ENCODE measurements at regions not wholly inside any gene's neighbourhood (a gene's known extent, or its start where the extent isn't known, plus 50 kb on each side); places are given as distances from the start of the nearest gene placed in this dataset.

GRCh38 chr7:46611508-46611907 is 690.4 kb upstream of the IGFBP3 start:
- H3K4me3 Mint-ChIP-seq = no peak overlapping the region
- H3K9me2 ChIP-seq (ENCODE audit: insufficient read depth) = peaks cover 6% of the 10 kb centered on the region; the same call in 1 of the 2 replicates
- H3K4me2 ChIP-seq = no peak overlapping the region
- H3K27ac Mint-ChIP-seq = no peak overlapping the region
- H3K79me2 ChIP-seq (replicated peaks; ENCODE audit: insufficient read depth) = no peaks in the 10 kb centered on the region
- H3K4me1 Mint-ChIP-seq = no peaks in the 10 kb centered on the region; the same call in 2 of the 3 replicates
- H3K27me3 ChIP-seq (ENCODE audit: insufficient read depth) = no peaks in the 10 kb centered on the region
- no peaks in the 10 kb centered on the region for H3K36me3 ChIP-seq (ENCODE audit: insufficient read depth)
- DNase-seq (ENCODE audit: low spot score) (no peak), ATAC-seq (no peak)
- no peaks in the 10 kb centered on the region for H4K20me1 ChIP-seq (replicated peaks; ENCODE audit: insufficient read depth)
- no peaks in the 10 kb centered on the region for H3K36me3 Mint-ChIP-seq (ENCODE audit: low read depth)
- H3K27ac ChIP-seq (ENCODE audit: low read depth) = no peak overlapping the region
- H2AFZ ChIP-seq = no peak overlapping the region
- H3K4me1 ChIP-seq (ENCODE audit: insufficient read depth) = no peaks in the 10 kb centered on the region
- TF ChIP-seq EZH2 (IDR thresholded peaks at IDR 0.05; ENCODE audit: low read depth, unreplicated experiment) (no peak), CREB1 (CRISPR knock-in tag; IDR thresholded peaks at IDR 0.05; ENCODE audit: low read depth) (no peak), EZH2phosphoT487 (IDR thresholded peaks at IDR 0.05; ENCODE audit: unreplicated experiment) (no peak), NANOG (IDR thresholded peaks at IDR 0.05; ENCODE audit: borderline replicate concordance) (no peak), ETS1 (IDR thresholded peaks at IDR 0.05) (no peak), STAT1 (IDR thresholded peaks at IDR 0.05; ENCODE audit: unreplicated experiment) (no peak), JUNB (IDR thresholded peaks at IDR 0.05; ENCODE audit: unreplicated experiment) (no peak), REST (IDR thresholded peaks at IDR 0.05; ENCODE audit: unreplicated experiment) (no peak), ZNF331 (CRISPR knock-in tag; IDR thresholded peaks at IDR 0.05; ENCODE audit: low read depth) (no peak)
- TF ChIP-seq, protein P1, sequence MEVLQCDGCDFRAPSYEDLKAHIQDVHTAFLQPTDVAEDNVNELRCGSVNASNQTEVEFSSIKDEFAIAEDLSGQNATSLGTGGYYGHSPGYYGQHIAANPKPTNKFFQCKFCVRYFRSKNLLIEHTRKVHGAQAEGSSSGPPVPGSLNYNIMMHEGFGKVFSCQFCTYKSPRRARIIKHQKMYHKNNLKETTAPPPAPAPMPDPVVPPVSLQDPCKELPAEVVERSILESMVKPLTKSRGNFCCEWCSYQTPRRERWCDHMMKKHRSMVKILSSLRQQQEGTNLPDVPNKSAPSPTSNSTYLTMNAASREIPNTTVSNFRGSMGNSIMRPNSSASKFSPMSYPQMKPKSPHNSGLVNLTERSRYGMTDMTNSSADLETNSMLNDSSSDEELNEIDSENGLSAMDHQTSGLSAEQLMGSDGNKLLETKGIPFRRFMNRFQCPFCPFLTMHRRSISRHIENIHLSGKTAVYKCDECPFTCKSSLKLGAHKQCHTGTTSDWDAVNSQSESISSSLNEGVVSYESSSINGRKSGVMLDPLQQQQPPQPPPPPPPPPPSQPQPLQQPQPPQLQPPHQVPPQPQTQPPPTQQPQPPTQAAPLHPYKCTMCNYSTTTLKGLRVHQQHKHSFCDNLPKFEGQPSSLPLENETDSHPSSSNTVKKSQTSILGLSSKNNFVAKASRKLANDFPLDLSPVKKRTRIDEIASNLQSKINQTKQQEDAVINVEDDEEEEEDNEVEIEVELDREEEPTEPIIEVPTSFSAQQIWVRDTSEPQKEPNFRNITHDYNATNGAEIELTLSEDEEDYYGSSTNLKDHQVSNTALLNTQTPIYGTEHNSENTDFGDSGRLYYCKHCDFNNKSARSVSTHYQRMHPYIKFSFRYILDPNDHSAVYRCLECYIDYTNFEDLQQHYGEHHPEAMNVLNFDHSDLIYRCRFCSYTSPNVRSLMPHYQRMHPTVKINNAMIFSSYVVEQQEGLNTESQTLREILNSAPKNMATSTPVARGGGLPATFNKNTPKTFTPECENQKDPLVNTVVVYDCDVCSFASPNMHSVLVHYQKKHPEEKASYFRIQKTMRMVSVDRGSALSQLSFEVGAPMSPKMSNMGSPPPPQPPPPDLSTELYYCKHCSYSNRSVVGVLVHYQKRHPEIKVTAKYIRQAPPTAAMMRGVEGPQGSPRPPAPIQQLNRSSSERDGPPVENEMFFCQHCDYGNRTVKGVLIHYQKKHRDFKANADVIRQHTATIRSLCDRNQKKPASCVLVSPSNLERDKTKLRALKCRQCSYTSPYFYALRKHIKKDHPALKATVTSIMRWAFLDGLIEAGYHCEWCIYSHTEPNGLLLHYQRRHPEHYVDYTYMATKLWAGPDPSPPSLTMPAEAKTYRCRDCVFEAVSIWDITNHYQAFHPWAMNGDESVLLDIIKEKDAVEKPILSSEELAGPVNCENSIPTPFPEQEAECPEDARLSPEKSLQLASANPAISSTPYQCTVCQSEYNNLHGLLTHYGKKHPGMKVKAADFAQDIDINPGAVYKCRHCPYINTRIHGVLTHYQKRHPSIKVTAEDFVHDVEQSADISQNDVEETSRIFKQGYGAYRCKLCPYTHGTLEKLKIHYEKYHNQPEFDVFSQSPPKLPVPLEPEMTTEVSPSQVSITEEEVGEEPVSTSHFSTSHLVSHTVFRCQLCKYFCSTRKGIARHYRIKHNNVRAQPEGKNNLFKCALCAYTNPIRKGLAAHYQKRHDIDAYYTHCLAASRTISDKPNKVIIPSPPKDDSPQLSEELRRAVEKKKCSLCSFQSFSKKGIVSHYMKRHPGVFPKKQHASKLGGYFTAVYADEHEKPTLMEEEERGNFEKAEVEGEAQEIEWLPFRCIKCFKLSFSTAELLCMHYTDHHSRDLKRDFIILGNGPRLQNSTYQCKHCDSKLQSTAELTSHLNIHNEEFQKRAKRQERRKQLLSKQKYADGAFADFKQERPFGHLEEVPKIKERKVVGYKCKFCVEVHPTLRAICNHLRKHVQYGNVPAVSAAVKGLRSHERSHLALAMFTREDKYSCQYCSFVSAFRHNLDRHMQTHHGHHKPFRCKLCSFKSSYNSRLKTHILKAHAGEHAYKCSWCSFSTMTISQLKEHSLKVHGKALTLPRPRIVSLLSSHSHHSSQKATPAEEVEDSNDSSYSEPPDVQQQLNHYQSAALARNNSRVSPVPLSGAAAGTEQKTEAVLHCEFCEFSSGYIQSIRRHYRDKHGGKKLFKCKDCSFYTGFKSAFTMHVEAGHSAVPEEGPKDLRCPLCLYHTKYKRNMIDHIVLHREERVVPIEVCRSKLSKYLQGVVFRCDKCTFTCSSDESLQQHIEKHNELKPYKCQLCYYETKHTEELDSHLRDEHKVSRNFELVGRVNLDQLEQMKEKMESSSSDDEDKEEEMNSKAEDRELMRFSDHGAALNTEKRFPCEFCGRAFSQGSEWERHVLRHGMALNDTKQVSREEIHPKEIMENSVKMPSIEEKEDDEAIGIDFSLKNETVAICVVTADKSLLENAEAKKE (CRISPR knock-in tag; IDR thresholded peaks at IDR 0.05) = no peak
- H3K9me3 Mint-ChIP-seq = no peaks in the 10 kb centered on the region
- no peak overlapping the region for H3K4me3 ChIP-seq
- no peaks in the 10 kb centered on the region for H3K27me3 Mint-ChIP-seq (ENCODE audit: insufficient read depth, low read depth, poor library complexity)
- H3F3A ChIP-seq (replicated peaks; ENCODE audit: low read depth) = no peaks in the 10 kb centered on the region
